ENCODE measurements at regions not wholly inside any gene's neighbourhood (a gene's known extent, or its start where the extent isn't known, plus 50 kb on each side); places are given as distances from the start of the nearest gene placed in this dataset.

GRCh38 chr14:38524636-38525509, 269.0 kb upstream of the CLEC14A start:
- H3K4me1 ChIP-seq (ENCODE audit: control insufficient read depth, insufficient read depth, low read length), result no peaks in the 10 kb centered on the region
- in situ Hi-C loops (cut with HindIII; ENCODE audit: low pct_unique_long_range_greater_than_20kb, low sequenced_read_pairs), result no loop called here
- CTCF ChIA-PET, result no interaction called here
- BruUV-seq (replicated peaks), result no TSS peak
- H3K36me3 ChIP-seq (ENCODE audit: control insufficient read depth, insufficient read depth, low read length), result no peaks in the 10 kb centered on the region
- no peak for TF ChIP-seq TCF7L2 (IDR thresholded peaks at IDR 0.05; ENCODE audit: low read depth, low read length)
- no peak for TF ChIP-seq REST (IDR thresholded peaks at IDR 0.05; ENCODE audit: insufficient read depth in 1 of 2, low read depth in 2 of 2, low read length in 1 of 2)
- no peak for TF ChIP-seq SIN3A (IDR thresholded peaks at IDR 0.05; ENCODE audit: borderline replicate concordance, insufficient read depth, low read depth, low read length)
- no peak for TF ChIP-seq POLR2AphosphoS5 (IDR thresholded peaks at IDR 0.05; ENCODE audit: low read depth, low read length)
- no peak for TF ChIP-seq CTCF (IDR thresholded peaks at IDR 0.05)
- no peak for DNase-seq (ENCODE audit: low read depth, low spot score)
- POLR2A ChIA-PET, result no interaction called here
- no peaks in the 10 kb centered on the region for H3K27me3 ChIP-seq (ENCODE audit: control insufficient read depth, insufficient read depth, low read length)
- intact Hi-C loops (cut with micrococcal nuclease; ENCODE audit: unreplicated experiment), result no loop called here
- H3K9me3 ChIP-seq (ENCODE audit: control insufficient read depth, insufficient read depth, low read depth, low read length), result no peaks in the 10 kb centered on the region
- no peak for ATAC-seq
- no peak overlapping the region for H3K27ac ChIP-seq (ENCODE audit: low read length)
- no peak overlapping the region for H3K4me3 ChIP-seq (ENCODE audit: low read depth in 2 of 2, low read length in 2 of 2)

GRCh38 chr14:38522724-38523123, 266.8 kb upstream of the CLEC14A start:
- CTCF ChIA-PET, result no interaction called here
- DNase-seq (ENCODE audit: low read depth, low spot score) (no peak), ATAC-seq (no peak)
- POLR2A ChIA-PET, result no interaction called here
- TF ChIP-seq SIN3A (IDR thresholded peaks at IDR 0.05; ENCODE audit: borderline replicate concordance, insufficient read depth, low read depth, low read length) (no peak), POLR2AphosphoS5 (IDR thresholded peaks at IDR 0.05; ENCODE audit: low read depth, low read length) (no peak), TCF7L2 (IDR thresholded peaks at IDR 0.05; ENCODE audit: low read depth, low read length) (no peak), REST (IDR thresholded peaks at IDR 0.05; ENCODE audit: insufficient read depth in 1 of 2, low read depth in 2 of 2, low read length in 1 of 2) (no peak), CTCF (IDR thresholded peaks at IDR 0.05) (no peak)
- Histone ChIP-seq H3K4me1 (ENCODE audit: control insufficient read depth, insufficient read depth, low read length) (no peaks in the 10 kb centered on the region), H3K27ac (ENCODE audit: low read length) (no peak overlapping the region), H3K36me3 (ENCODE audit: control insufficient read depth, insufficient read depth, low read length) (no peaks in the 10 kb centered on the region), H3K9me3 (ENCODE audit: control insufficient read depth, insufficient read depth, low read depth, low read length) (no peaks in the 10 kb centered on the region), H3K27me3 (ENCODE audit: control insufficient read depth, insufficient read depth, low read length) (no peaks in the 10 kb centered on the region), H3K4me3 (ENCODE audit: low read depth in 2 of 2, low read length in 2 of 2) (no peak overlapping the region)
- in situ Hi-C loops (cut with HindIII; ENCODE audit: low pct_unique_long_range_greater_than_20kb, low sequenced_read_pairs), result no loop called here
- intact Hi-C loops (cut with micrococcal nuclease; ENCODE audit: unreplicated experiment), result no loop called here
- BruUV-seq (replicated peaks), result no TSS peak

Measured in Panc1 (cell line).